ENCODE measurements at regions not wholly inside any gene's neighbourhood (a gene's known extent, or its start where the extent isn't known, plus 50 kb on each side); places are given as distances from the start of the nearest gene placed in this dataset.

GRCh38 chr13:75919660-75920199, 283.6 kb downstream of the LMO7 start:
- DNase-seq, result no peak

DNA sequence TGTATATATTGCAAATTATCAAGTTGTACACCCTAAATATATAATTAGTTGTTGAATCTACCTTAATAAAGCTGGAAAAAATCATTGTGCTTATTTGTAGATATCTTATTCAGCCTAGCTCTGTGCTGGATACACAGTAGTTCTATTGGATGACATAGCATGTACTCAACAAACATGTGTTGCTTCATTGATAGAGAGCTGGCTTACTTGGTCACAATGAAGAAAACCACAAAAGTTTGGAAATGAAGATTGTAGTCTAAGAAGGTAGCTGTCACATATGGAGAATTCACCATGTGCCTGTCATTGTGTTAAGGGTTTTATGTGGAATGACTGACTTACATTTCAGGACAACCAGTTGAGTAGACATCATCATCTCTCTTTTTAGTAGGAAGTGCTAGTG, 278.9 kb downstream of the LMO7 start:
- DNase-seq, result no peak

DNA sequence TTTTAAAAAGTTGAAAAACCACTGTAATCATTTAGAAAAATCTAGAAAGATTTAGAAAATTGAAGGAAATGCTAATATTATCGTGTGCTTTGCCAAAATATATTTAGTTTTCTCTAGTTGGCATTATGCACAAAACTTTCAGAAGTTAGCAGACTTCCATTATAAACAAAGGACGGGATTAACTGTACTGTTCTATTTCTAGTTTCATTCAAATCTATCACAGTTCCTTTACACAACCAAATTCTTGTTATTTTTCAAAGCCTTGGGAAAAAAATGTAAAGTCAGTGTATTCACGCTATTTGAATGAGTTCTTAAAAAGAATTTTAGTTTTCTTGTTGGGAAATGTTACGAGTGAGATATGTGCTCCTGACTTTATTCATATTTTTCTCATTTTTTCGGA, 277.8 kb downstream of the LMO7 start:
- DNase-seq, result no peak

- no peak for DNase-seq
These were observed 274.5 kb downstream of the LMO7 start for GRCh38 chr13:75910591-75910990.
